ENCODE measurements at regions not wholly inside any gene's neighbourhood (a gene's known extent, or its start where the extent isn't known, plus 50 kb on each side); places are given as distances from the start of the nearest gene placed in this dataset.

GRCh38 chr9:107970726-107971125 is 481.2 kb upstream of the KLF4 start:
- no peak for DNase-seq

- DNase-seq: no peak
Measured at GRCh38 chr9:107969727-107970126, 480.2 kb upstream of the KLF4 start.

- DNase-seq: no peak
Measured at GRCh38 chr9:107969141-107969540, 479.6 kb upstream of the KLF4 start.

- no peak for DNase-seq
Measured at GRCh38 chr9:107963246-107963645, 473.7 kb upstream of the KLF4 start.

- DNase-seq: no peak
Measured at GRCh38 chr9:107960916-107961315, 471.3 kb upstream of the KLF4 start.

- DNase-seq: no peak
Measured at GRCh38 chr9:107954312-107954711, 464.7 kb upstream of the KLF4 start.

- DNase-seq: no peak
Measured at GRCh38 chr9:107953556-107954125, 464.1 kb upstream of the KLF4 start.

GRCh38 chr9:107952773-107953172 is 463.2 kb upstream of the KLF4 start:
- no peak for DNase-seq

- DNase-seq: no peak
Measured at GRCh38 chr9:107951511-107951910, 461.9 kb upstream of the KLF4 start.

GRCh38 chr9:107949061-107949460 is 459.5 kb upstream of the KLF4 start:
- DNase-seq: no peak

- no peak for DNase-seq
Measured at GRCh38 chr9:107948601-107949000, 459.0 kb upstream of the KLF4 start.

- DNase-seq: no peak
Measured at GRCh38 chr9:107948086-107948485, 458.5 kb upstream of the KLF4 start.

GRCh38 chr9:107946364-107947141 is 457.0 kb upstream of the KLF4 start:
- no peak for DNase-seq

GRCh38 chr9:107945961-107946360 is 456.4 kb upstream of the KLF4 start:
- no peak for DNase-seq

- no peak for DNase-seq
Measured at GRCh38 chr9:107945493-107945892, 455.9 kb upstream of the KLF4 start.

GRCh38 chr9:107944387-107944786 is 454.8 kb upstream of the KLF4 start:
- DNase-seq: no peak

- no peak for DNase-seq
Measured at GRCh38 chr9:107943901-107944300, 454.3 kb upstream of the KLF4 start.

GRCh38 chr9:107942856-107943255 is 453.3 kb upstream of the KLF4 start:
- no peak for DNase-seq

GRCh38 chr9:107942291-107942690 is 452.7 kb upstream of the KLF4 start:
- no peak for DNase-seq

- DNase-seq: no peak
Measured at GRCh38 chr9:107940616-107941595, 451.3 kb upstream of the KLF4 start.

GRCh38 chr9:107938801-107939386 is 449.3 kb upstream of the KLF4 start:
- DNase-seq: no peak

GRCh38 chr9:107935931-107936330 is 446.4 kb upstream of the KLF4 start:
- DNase-seq: no peak

GRCh38 chr9:107933516-107933915 is 443.9 kb upstream of the KLF4 start:
- no peak for DNase-seq

All from cerebellar nuclear complex (tissue), 1 donor.